ENCODE measurements at regions not wholly inside any gene's neighbourhood (a gene's known extent, or its start where the extent isn't known, plus 50 kb on each side); places are given as distances from the start of the nearest gene placed in this dataset.

- no peak for DNase-seq (ENCODE audit: low read depth)
- TF ChIP-seq CTCF (IDR thresholded peaks at IDR 0.05; ENCODE audit: low read depth, low read length, missing control alignments), result no peak
- no peak overlapping the region for H3K4me3 ChIP-seq (ENCODE audit: low read depth, low read length)
- in situ Hi-C loops (cut with HindIII; ENCODE audit: low sequenced_read_pairs), result no loop called here
Measured at GRCh38 chr1:47513393-47513792, 75.5 kb downstream of the FOXD2 start.

GRCh38 chr1:47514229-47514628, 76.4 kb downstream of the FOXD2 start:
- no peak overlapping the region for H3K4me3 ChIP-seq (ENCODE audit: low read depth, low read length)
- in situ Hi-C loops (cut with HindIII; ENCODE audit: low sequenced_read_pairs), result no loop called here
- TF ChIP-seq CTCF (IDR thresholded peaks at IDR 0.05; ENCODE audit: low read depth, low read length, missing control alignments), result no peak
- DNase-seq (ENCODE audit: low read depth), result no peak

- no peak overlapping the region for H3K4me3 ChIP-seq (ENCODE audit: low read depth, low read length)
- DNase-seq (ENCODE audit: low read depth), result no peak
- in situ Hi-C loops (cut with HindIII; ENCODE audit: low sequenced_read_pairs), result no loop called here
- TF ChIP-seq CTCF (IDR thresholded peaks at IDR 0.05; ENCODE audit: low read depth, low read length, missing control alignments), result no peak
Measured at GRCh38 chr1:47515164-47515789, 77.4 kb downstream of the FOXD2 start.

DNA sequence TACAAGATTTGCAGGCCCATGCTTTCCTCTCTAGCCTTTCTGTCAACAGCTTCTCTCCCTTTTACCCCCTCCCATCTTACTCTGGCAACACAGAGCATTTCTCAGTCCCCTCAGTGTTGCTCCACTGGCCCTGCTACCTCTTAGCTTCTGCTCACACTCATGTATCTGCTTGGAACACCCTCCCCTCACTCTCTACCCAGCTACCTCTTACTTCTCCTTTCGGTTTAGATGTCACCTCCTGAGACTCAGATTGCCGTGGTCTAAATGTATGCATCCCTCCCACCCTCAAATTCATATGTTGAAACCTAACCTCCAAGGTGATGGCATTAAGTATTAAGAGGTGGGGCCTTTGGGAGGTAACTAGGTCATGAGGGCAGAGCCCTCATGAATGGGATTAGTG, 80.1 kb downstream of the FOXD2 start:
- no peak for TF ChIP-seq CTCF (IDR thresholded peaks at IDR 0.05; ENCODE audit: low read depth, low read length, missing control alignments)
- in situ Hi-C loops (cut with HindIII; ENCODE audit: low sequenced_read_pairs), result no loop called here
- H3K4me3 ChIP-seq (ENCODE audit: low read depth, low read length), result no peak overlapping the region
- no peak for DNase-seq (ENCODE audit: low read depth)

- TF ChIP-seq CTCF (IDR thresholded peaks at IDR 0.05; ENCODE audit: low read depth, low read length, missing control alignments), result no peak
- in situ Hi-C loops (cut with HindIII; ENCODE audit: low sequenced_read_pairs), result no loop called here
Measured at GRCh38 chr1:47519491-47519890, 81.6 kb downstream of the FOXD2 start.

GRCh38 chr1:47519971-47520370, 82.1 kb downstream of the FOXD2 start:
- no peak for DNase-seq (ENCODE audit: low read depth)
- in situ Hi-C loops (cut with HindIII; ENCODE audit: low sequenced_read_pairs), result no loop called here
- no peak for TF ChIP-seq CTCF (IDR thresholded peaks at IDR 0.05; ENCODE audit: low read depth, low read length, missing control alignments)
- no peak overlapping the region for H3K4me3 ChIP-seq (ENCODE audit: low read depth, low read length)

More at GRCh38 chr1:47519491-47519890, 81.6 kb downstream of the FOXD2 start:
- H3K4me3 ChIP-seq (ENCODE audit: low read depth, low read length), result no peak overlapping the region
- DNase-seq (ENCODE audit: low read depth), result no peak
